H9 (cell line): ENCODE measurements at regions not wholly inside any gene's neighbourhood (a gene's known extent, or its start where the extent isn't known, plus 50 kb on each side); places are given as distances from the start of the nearest gene placed in this dataset.

ENCODE experiments used
- DNase-seq: peaks from one replicate; pipeline ENCODE4 v3.0.0-alpha.2; 2017
- H2AFZ ChIP-seq: one replicate; pipeline ENCODE4 v1.6.1; 2013; ENCODE audit warnings: mild to moderate bottlenecking, low read length, control low read depth, moderate library complexity
- H2AK5ac ChIP-seq: 2 replicates; pipeline ENCODE4 v1.6.1; 2013; ENCODE audit warnings: low read length, control low read depth, mixed read lengths; ENCODE audit not compliant: insufficient read length
- H2BK120ac ChIP-seq: one replicate; pipeline ENCODE4 v1.6.1; 2013; ENCODE audit warnings: low read depth, mild to moderate bottlenecking, low read length, control low read depth, inconsistent platforms; ENCODE audit not compliant: poor library complexity, severe bottlenecking
- H2BK12ac ChIP-seq: 2 replicates; pipeline ENCODE4 v1.6.1; 2013; ENCODE audit warnings: low read length, control low read depth, mixed read lengths, low read depth; ENCODE audit not compliant: insufficient read length
- H2BK15ac ChIP-seq: 2 replicates; pipeline ENCODE4 v1.6.1; 2013; ENCODE audit warnings: low read depth, low read length, control low read depth
- H2BK20ac ChIP-seq: one replicate; pipeline ENCODE4 v1.6.1; 2013; ENCODE audit warnings: low read depth, mild to moderate bottlenecking, low read length, control low read depth, inconsistent platforms; ENCODE audit not compliant: poor library complexity, severe bottlenecking
- H2BK5ac ChIP-seq: 2 replicates; pipeline ENCODE4 v1.6.1; 2013; ENCODE audit warnings: low read length, control low read depth, mixed read lengths; ENCODE audit not compliant: insufficient read length
- H3K14ac ChIP-seq: 2 replicates; pipeline ENCODE4 v1.6.1; 2013; ENCODE audit warnings: low read length, control low read depth; ENCODE audit not compliant: insufficient read depth
- H3K18ac ChIP-seq: 2 replicates; pipeline ENCODE4 v1.6.1; 2013; ENCODE audit warnings: low read depth, mild to moderate bottlenecking, mixed read lengths, low read length, control low read depth; ENCODE audit not compliant: insufficient read length
- H3K23ac ChIP-seq: 2 replicates; pipeline ENCODE4 v1.6.1; 2013; ENCODE audit warnings: low read length, control low read depth, mixed read lengths, low read depth; ENCODE audit not compliant: insufficient read length
- H3K23me2 ChIP-seq: 2 replicates; pipeline ENCODE4 v1.6.1; 2013; ENCODE audit warnings: low read depth, mild to moderate bottlenecking, mixed read lengths, low read length, control low read depth; ENCODE audit not compliant: insufficient read length, poor library complexity, severe bottlenecking
- H3K27ac ChIP-seq: 2 replicates; pipeline ENCODE4 v1.5.1; 2013; ENCODE audit warnings: low read length, control low read depth, mixed read lengths, low read depth; ENCODE audit not compliant: insufficient read length
- H3K27me3 ChIP-seq: 2 replicates; pipeline ENCODE4 v1.6.1; 2013; ENCODE audit warnings: low read length, control low read depth, inconsistent platforms; ENCODE audit not compliant: insufficient read depth
- H3K4ac ChIP-seq: 2 replicates; pipeline ENCODE4 v1.6.1; 2013; ENCODE audit warnings: low read depth, mild to moderate bottlenecking, control low read depth, inconsistent platforms, low read length, moderate library complexity
- H3K4me1 ChIP-seq: 2 replicates; pipeline ENCODE4 v1.6.1; 2013; ENCODE audit warnings: low read length, control low read depth, inconsistent platforms; ENCODE audit not compliant: insufficient read depth
- H3K4me2 ChIP-seq: 2 replicates; pipeline ENCODE4 v1.6.1; 2013; ENCODE audit warnings: low read length, control low read depth, mixed read lengths; ENCODE audit not compliant: insufficient read length, insufficient read depth
- H3K56ac ChIP-seq: 2 replicates; pipeline ENCODE4 v1.6.1; 2013; ENCODE audit warnings: low read depth, mild to moderate bottlenecking, mixed read lengths, low read length, control low read depth; ENCODE audit not compliant: insufficient read length
- H3K79me1 ChIP-seq: 2 replicates; pipeline ENCODE4 v1.6.1; 2013; ENCODE audit warnings: low read depth, mild to moderate bottlenecking, moderate library complexity, low read length, control low read depth, inconsistent platforms; ENCODE audit not compliant: insufficient read depth, poor library complexity, severe bottlenecking
- H3K79me2 ChIP-seq: 2 replicates; pipeline ENCODE4 v1.6.1; 2013; ENCODE audit warnings: low read length, control low read depth, inconsistent platforms; ENCODE audit not compliant: insufficient read depth
- H3K9ac ChIP-seq: 2 replicates; pipeline ENCODE4 v1.6.1; 2013; ENCODE audit warnings: low read length, control low read depth, mixed read lengths; ENCODE audit not compliant: insufficient read length; ENCODE audit errors: extremely low read depth
- H3K9me3 ChIP-seq: one replicate; pipeline ENCODE4 v1.6.1; 2013; ENCODE audit warnings: low read depth, low read length, inconsistent platforms; ENCODE audit not compliant: control insufficient read depth
- H3T11ph ChIP-seq: one replicate; pipeline ENCODE4 v1.6.1; 2013; ENCODE audit warnings: mild to moderate bottlenecking, low read length, control low read depth, inconsistent platforms
- H4K20me1 ChIP-seq: one replicate; pipeline ENCODE4 v1.6.1; 2013; ENCODE audit not compliant: control insufficient read depth, insufficient read length, insufficient read depth
- H4K5ac ChIP-seq: 2 replicates; pipeline ENCODE4 v1.6.1; 2013; ENCODE audit warnings: low read depth, mild to moderate bottlenecking, mixed read lengths, low read length, control low read depth; ENCODE audit not compliant: insufficient read length
- H4K8ac ChIP-seq: replicated peaks from 2 replicates; pipeline ENCODE4 v1.6.1; 2013; ENCODE audit warnings: low read length, control low read depth, mixed read lengths, low read depth; ENCODE audit not compliant: insufficient read length
- H4K91ac ChIP-seq: 2 replicates; pipeline ENCODE4 v1.6.1; 2013; ENCODE audit warnings: low read depth, mild to moderate bottlenecking, moderate library complexity, mixed read lengths, low read length, control low read depth; ENCODE audit not compliant: insufficient read length
- H3K27ac Mint-ChIP-seq, 3 experiments: 2 replicates in 2 of 3; 3 replicates in 1 of 3; pipeline ENCODE4 v1.8.0; 2020 to 2021; ENCODE audit warnings: mixed read lengths in 3 of 3, mild to moderate bottlenecking in 1 of 3, moderate library complexity in 1 of 3
- H3K27me3 Mint-ChIP-seq: 2 replicates; pipeline ENCODE4 v1.8.0; 2021; ENCODE audit warnings: low read depth, mild to moderate bottlenecking, moderate library complexity, mixed read lengths
- H3K36me3 Mint-ChIP-seq, 3 experiments: 2 replicates in 2 of 3; 3 replicates in 1 of 3; pipeline ENCODE4 v1.8.0; 2020 to 2021; ENCODE audit warnings: low read depth in 3 of 3, mixed read lengths in 3 of 3; ENCODE audit not compliant: insufficient read depth in 1 of 3
- H3K4me1 Mint-ChIP-seq, 2 experiments: 2 replicates each; pipeline ENCODE4 v1.8.0; 2020; ENCODE audit warnings: mixed read lengths in 2 of 2
- H3K4me3 Mint-ChIP-seq, 2 experiments: 2 replicates in 1 of 2; 3 replicates in 1 of 2; pipeline ENCODE4 v1.8.0; 2020 to 2021; ENCODE audit warnings: mild to moderate bottlenecking in 2 of 2, mixed read lengths in 2 of 2, moderate library complexity in 1 of 2
- H3K9me3 Mint-ChIP-seq, 2 experiments: 2 replicates in 1 of 2; 3 replicates in 1 of 2; pipeline ENCODE4 v1.8.0; 2020; ENCODE audit warnings: mild to moderate bottlenecking in 2 of 2, mixed read lengths in 2 of 2, moderate library complexity in 1 of 2
- CTCF ChIP-seq: fragments of 200-600 bp; sonication (generic); conservative IDR thresholded peaks from 3 replicates; pipeline ENCODE4 v1.8.0; 2021; ENCODE audit warnings: antibody characterized with exemption, mild to moderate bottlenecking
- WGBS: extraction: QIAGEN DNeasy Blood & Tissue Kit; methylation state at CpG from one replicate; pipeline ENCODE4 v1.1.7; 2013; ENCODE audit warnings: missing lambda C conversion rate, low lambda C conversion rate, mixed read lengths; ENCODE audit not compliant: insufficient read length; ENCODE audit errors: extremely low coverage; 5-methylcytosine and 5-hydroxymethylcytosine counted together

- H2BK20ac ChIP-seq = no peak overlapping the region
- no peaks in the 10 kb centered on the region for H3K23me2 ChIP-seq
- Mint-ChIP-seq H3K27me3 (no peaks in the 10 kb centered on the region; the same call in 1 of the 2 replicates), H3K4me1 (no peaks in the 10 kb centered on the region), H3K27ac (no peak overlapping the region), H3K9me3 (peaks cover 47 to 57% of the 10 kb centered on the region in 2 experiments), H3K4me3 (no peak overlapping the region), H3K36me3 (peaks cover 0 to 20% (median 2%) of the 10 kb centered on the region in 3 experiments; a peak in 4 of 7 replicates)
- no peak overlapping the region for H2BK12ac ChIP-seq
- no peak overlapping the region for H2BK120ac ChIP-seq
- H4K5ac ChIP-seq = no peak overlapping the region
- WGBS = no CpG with 5 or more reads among the region's 2 CpGs
- no peaks in the 10 kb centered on the region for H3K79me2 ChIP-seq
- H3K27me3 ChIP-seq = no peaks in the 10 kb centered on the region
- H3K4me1 ChIP-seq = no peaks in the 10 kb centered on the region
- no peak overlapping the region for H2AK5ac ChIP-seq
- no peak for TF ChIP-seq CTCF
- no peak overlapping the region for H3K27ac ChIP-seq
- H2AFZ ChIP-seq = no peak overlapping the region
- H2BK15ac ChIP-seq = no peak overlapping the region
- H3K14ac ChIP-seq = no peak overlapping the region
- H3K18ac ChIP-seq = no peak overlapping the region
- H2BK5ac ChIP-seq = no peak overlapping the region
- H3K79me1 ChIP-seq = no peaks in the 10 kb centered on the region
- no peak overlapping the region for H3K9ac ChIP-seq
- no peak overlapping the region for H3T11ph ChIP-seq
- DNase-seq = no peak
- no peak overlapping the region for H3K4ac ChIP-seq
- H3K23ac ChIP-seq = no peak overlapping the region
- H4K91ac ChIP-seq = no peak overlapping the region
- H3K9me3 ChIP-seq = no peaks in the 10 kb centered on the region
- no peak overlapping the region for H3K4me2 ChIP-seq
- no peak overlapping the region for H3K56ac ChIP-seq
- H4K20me1 ChIP-seq = no peaks in the 10 kb centered on the region
- no peak overlapping the region for H4K8ac ChIP-seq
Measured at GRCh38 chr21:23977971-23978370, 1629.3 kb downstream of the MRPL39 start.
